ENCODE measurements at regions not wholly inside any gene's neighbourhood (a gene's known extent, or its start where the extent isn't known, plus 50 kb on each side); places are given as distances from the start of the nearest gene placed in this dataset.

- no peak for TF ChIP-seq CTCF (IDR thresholded peaks at IDR 0.05; ENCODE audit: low read depth, low read length, poor library complexity, severe bottlenecking)
- no peak for TF ChIP-seq EZH2phosphoT487 (IDR thresholded peaks at IDR 0.05; ENCODE audit: borderline replicate concordance, low read length)
- Histone ChIP-seq H3K4me3 (ENCODE audit: low read length) (no peak overlapping the region), H3K27ac (ENCODE audit: low read depth, low read length) (no peak overlapping the region), H4K20me1 (ENCODE audit: control insufficient read depth, insufficient read depth, low read depth, low read length) (no peaks in the 10 kb centered on the region), H3F3A (ENCODE audit: control insufficient read depth, insufficient read depth) (no peaks in the 10 kb centered on the region), H3K9me3 (ENCODE audit: control insufficient read depth, insufficient read depth, low read length) (no peaks in the 10 kb centered on the region), H3K36me3 (ENCODE audit: control insufficient read depth, low read length) (no peaks in the 10 kb centered on the region), H3K27me3 (ENCODE audit: control insufficient read depth, low read length) (no peaks in the 10 kb centered on the region), H3K4me1 (ENCODE audit: control insufficient read depth, low read length) (no peaks in the 10 kb centered on the region), H3K79me2 (ENCODE audit: control insufficient read depth, low read length) (no peaks in the 10 kb centered on the region), H3K9me2 (replicated peaks; ENCODE audit: control insufficient read depth, low read length) (no peaks in the 10 kb centered on the region), H3K4me2 (ENCODE audit: low read length) (no peak overlapping the region)
These were observed 301.0 kb upstream of the SOX14 start for GRCh38 chr3:137463131-137463530.

GRCh38 chr3:137464341-137464740 is 299.8 kb upstream of the SOX14 start:
- Histone ChIP-seq H3K4me2 (ENCODE audit: low read length) (no peak overlapping the region), H3K27ac (ENCODE audit: low read depth, low read length) (no peak overlapping the region), H4K20me1 (ENCODE audit: control insufficient read depth, insufficient read depth, low read depth, low read length) (no peaks in the 10 kb centered on the region), H3K9me2 (replicated peaks; ENCODE audit: control insufficient read depth, low read length) (no peaks in the 10 kb centered on the region), H3K4me1 (ENCODE audit: control insufficient read depth, low read length) (no peaks in the 10 kb centered on the region), H3F3A (ENCODE audit: control insufficient read depth, insufficient read depth) (no peaks in the 10 kb centered on the region), H3K79me2 (ENCODE audit: control insufficient read depth, low read length) (no peaks in the 10 kb centered on the region), H3K36me3 (ENCODE audit: control insufficient read depth, low read length) (no peaks in the 10 kb centered on the region), H3K27me3 (ENCODE audit: control insufficient read depth, low read length) (no peaks in the 10 kb centered on the region), H3K9me3 (ENCODE audit: control insufficient read depth, insufficient read depth, low read length) (no peaks in the 10 kb centered on the region), H3K4me3 (ENCODE audit: low read length) (no peak overlapping the region)
- no peak for TF ChIP-seq EZH2phosphoT487 (IDR thresholded peaks at IDR 0.05; ENCODE audit: borderline replicate concordance, low read length)
- TF ChIP-seq CTCF (IDR thresholded peaks at IDR 0.05; ENCODE audit: low read depth, low read length, poor library complexity, severe bottlenecking): no peak

- TF ChIP-seq EZH2phosphoT487 (IDR thresholded peaks at IDR 0.05; ENCODE audit: borderline replicate concordance, low read length): no peak
- no peak for TF ChIP-seq CTCF (IDR thresholded peaks at IDR 0.05; ENCODE audit: low read depth, low read length, poor library complexity, severe bottlenecking)
- Histone ChIP-seq H3K9me2 (replicated peaks; ENCODE audit: control insufficient read depth, low read length) (no peaks in the 10 kb centered on the region), H3K27ac (ENCODE audit: low read depth, low read length) (no peak overlapping the region), H3F3A (ENCODE audit: control insufficient read depth, insufficient read depth) (no peaks in the 10 kb centered on the region), H3K4me1 (ENCODE audit: control insufficient read depth, low read length) (no peaks in the 10 kb centered on the region), H3K4me2 (ENCODE audit: low read length) (no peak overlapping the region), H3K36me3 (ENCODE audit: control insufficient read depth, low read length) (no peaks in the 10 kb centered on the region), H3K79me2 (ENCODE audit: control insufficient read depth, low read length) (no peaks in the 10 kb centered on the region), H3K4me3 (ENCODE audit: low read length) (no peak overlapping the region), H3K9me3 (ENCODE audit: control insufficient read depth, insufficient read depth, low read length) (no peaks in the 10 kb centered on the region), H3K27me3 (ENCODE audit: control insufficient read depth, low read length) (no peaks in the 10 kb centered on the region), H4K20me1 (ENCODE audit: control insufficient read depth, insufficient read depth, low read depth, low read length) (no peaks in the 10 kb centered on the region)
These were observed 295.7 kb upstream of the SOX14 start for GRCh38 chr3:137468446-137468845.

GRCh38 chr3:137469263-137469662 is 294.9 kb upstream of the SOX14 start:
- no peaks in the 10 kb centered on the region for H3K9me2 ChIP-seq (replicated peaks; ENCODE audit: control insufficient read depth, low read length)
- H3K79me2 ChIP-seq (ENCODE audit: control insufficient read depth, low read length): no peaks in the 10 kb centered on the region
- H3K36me3 ChIP-seq (ENCODE audit: control insufficient read depth, low read length): no peaks in the 10 kb centered on the region
- H3K4me2 ChIP-seq (ENCODE audit: low read length): no peak overlapping the region
- H3K9me3 ChIP-seq (ENCODE audit: control insufficient read depth, insufficient read depth, low read length): no peaks in the 10 kb centered on the region
- H3K4me3 ChIP-seq (ENCODE audit: low read length): no peak overlapping the region
- H3F3A ChIP-seq (ENCODE audit: control insufficient read depth, insufficient read depth): no peaks in the 10 kb centered on the region
- H3K27ac ChIP-seq (ENCODE audit: low read depth, low read length): no peak overlapping the region
- H4K20me1 ChIP-seq (ENCODE audit: control insufficient read depth, insufficient read depth, low read depth, low read length): no peaks in the 10 kb centered on the region
- no peaks in the 10 kb centered on the region for H3K27me3 ChIP-seq (ENCODE audit: control insufficient read depth, low read length)
- H3K4me1 ChIP-seq (ENCODE audit: control insufficient read depth, low read length): no peaks in the 10 kb centered on the region
- TF ChIP-seq CTCF (IDR thresholded peaks at IDR 0.05; ENCODE audit: low read depth, low read length, poor library complexity, severe bottlenecking): no peak
- TF ChIP-seq EZH2phosphoT487 (IDR thresholded peaks at IDR 0.05; ENCODE audit: borderline replicate concordance, low read length): no peak

Measured in DOHH2 (cell line).